Caco-2 (cell line): ENCODE measurements at regions not wholly inside any gene's neighbourhood (a gene's known extent, or its start where the extent isn't known, plus 50 kb on each side); places are given as distances from the start of the nearest gene placed in this dataset.

Experiments used
- BruUV-seq: library from RNA; stranded (reverse); fragments of 400-500 nt; replicated peaks from 2 replicates; lab custom pipeline; 2021; lab: Mats Ljungman, UMichigan
- CTCF ChIA-PET: fragments of 300-600 bp; sonication (Branson Sonifier 250); formaldehyde crosslinking; loops from one replicate; lab custom pipeline; 2022; ENCODE audit warnings: antibody characterized with exemption; lab: Charles Lee
- POLR2A ChIA-PET: fragments of 300-600 bp; sonication (Branson Sonifier 250); formaldehyde crosslinking; loops from one replicate; lab custom pipeline; 2022; ENCODE audit warnings: antibody characterized with exemption; lab: Charles Lee
- DNase-seq, 2 experiments: peaks; one replicate each; pipeline versions ENCODE4 v3.0.0 to v3.0.0-alpha.2; 2020 to 2022
- H3K27me3 ChIP-seq: replicated peaks from 2 replicates; pipeline ENCODE4 v1.6.0; 2011; ENCODE audit warnings: low read length; ENCODE audit not compliant: control insufficient read depth, insufficient read depth
- H3K36me3 ChIP-seq: 2 replicates; pipeline ENCODE4 v1.5.1; 2011; ENCODE audit warnings: low read length; ENCODE audit not compliant: control insufficient read depth, insufficient read depth
- H3K4me1 ChIP-seq: fragments of 250-450 bp; sonication (Bioruptor Pico); 2 replicates; pipeline ENCODE4 v1.5.1; 2020; ENCODE audit warnings: mild to moderate bottlenecking
- H3K4me3 ChIP-seq: 2 replicates; pipeline ENCODE4 v1.5.1; 2011; ENCODE audit warnings: low read depth, mild to moderate bottlenecking, control low read depth, low read length
- H3K9me3 ChIP-seq: fragments of 250-450 bp; sonication (Bioruptor Pico); 2 replicates; pipeline ENCODE4 v1.5.1; 2020; ENCODE audit warnings: mild to moderate bottlenecking, moderate library complexity
- H3K27ac Mint-ChIP-seq: one replicate; pipeline ENCODE4 v1.8.0; 2022; ENCODE audit warnings: mixed read lengths; ENCODE audit not compliant: unreplicated experiment
- H3K27me3 Mint-ChIP-seq: one replicate; pipeline ENCODE4 v1.8.0; 2022; ENCODE audit warnings: mixed read lengths; ENCODE audit not compliant: insufficient read depth, unreplicated experiment
- H3K36me3 Mint-ChIP-seq: one replicate; pipeline ENCODE4 v1.8.0; 2022; ENCODE audit warnings: mild to moderate bottlenecking, mixed read lengths; ENCODE audit not compliant: insufficient read depth, unreplicated experiment
- H3K4me1 Mint-ChIP-seq: one replicate; pipeline ENCODE4 v1.8.0; 2022; ENCODE audit warnings: low read depth, mixed read lengths; ENCODE audit not compliant: unreplicated experiment
- H3K4me3 Mint-ChIP-seq: one replicate; pipeline ENCODE4 v1.8.0; 2022; ENCODE audit warnings: mild to moderate bottlenecking, moderate library complexity, mixed read lengths; ENCODE audit not compliant: unreplicated experiment
- H3K9me3 Mint-ChIP-seq: one replicate; pipeline ENCODE4 v1.8.0; 2022; ENCODE audit warnings: mixed read lengths; ENCODE audit not compliant: unreplicated experiment
- intact Hi-C: fragments of 100-400 bp; cut with micrococcal nuclease; formaldehyde crosslinking; loops from one replicate; pipeline ENCODE4 v1.10.0; 2022; ENCODE audit not compliant: unreplicated experiment
- TF ChIP-seq, protein P1 (sequence below), 2 experiments: fragments of 200-600 bp in 1 of 2; IDR thresholded peaks; 1 replicate in 1 of 2; 2 replicates in 1 of 2; pipeline versions ENCODE4 v1.5.1 to v1.8.0; 2011 to 2022; ENCODE audit warnings: antibody characterized with exemption in 1 of 2, control low read depth in 1 of 2, inconsistent platforms in 1 of 2, low read depth in 1 of 2, low read length in 1 of 2, mild to moderate bottlenecking in 1 of 2, moderate library complexity in 1 of 2; ENCODE audit not compliant: insufficient read depth in 1 of 2, severe bottlenecking in 1 of 2, unreplicated experiment in 1 of 2

DNA sequence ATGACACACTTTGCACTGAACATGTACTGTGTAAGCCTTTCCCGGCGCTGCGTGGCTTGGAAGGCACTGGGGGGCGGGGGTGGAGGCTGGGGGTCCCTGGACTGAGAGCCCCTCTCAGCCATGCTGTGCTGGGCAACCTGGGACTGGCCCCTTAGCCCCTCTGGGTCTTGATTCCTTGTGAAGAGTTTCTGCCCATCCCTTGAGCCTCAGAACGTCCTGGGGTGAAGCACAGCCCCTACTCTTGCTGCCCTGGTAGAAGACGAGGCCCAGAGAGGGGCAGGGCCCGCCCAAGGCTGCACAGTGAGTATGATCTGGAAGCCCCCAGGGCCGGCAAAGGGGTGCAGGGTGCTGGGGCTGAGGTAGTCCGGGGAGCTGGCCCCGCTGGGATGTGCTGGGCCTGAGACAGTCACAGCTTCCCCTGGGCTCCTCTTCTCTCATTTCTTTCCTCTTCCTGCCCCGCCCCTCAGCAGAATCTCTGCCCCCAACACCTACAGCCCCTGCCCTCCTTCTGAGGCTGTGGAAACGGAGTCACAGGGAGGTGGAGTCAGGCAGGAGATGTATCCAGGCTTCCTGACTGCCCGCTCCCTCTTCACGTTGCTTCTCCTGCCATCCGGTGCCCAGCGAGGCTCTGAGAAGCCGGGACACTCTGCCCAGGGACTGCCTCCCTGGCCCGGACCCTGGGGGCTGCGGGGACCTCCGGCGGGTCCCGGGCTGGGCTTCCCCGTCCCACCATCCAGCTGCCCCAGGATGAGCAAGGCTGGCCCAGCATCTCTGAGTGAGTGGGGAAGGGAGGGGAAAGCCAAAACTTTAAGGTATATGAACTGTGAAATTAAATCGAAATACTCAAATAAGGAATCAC lies 60.5 kb downstream of the UNCX start:
- CTCF ChIA-PET, result interaction anchor here (0.6 kb wide), 1 partner anchor 8 kb away, joined by 3 read pairs; no protein-coding TSS in a partner anchor
- intact Hi-C loops, result no loop called here
- peaks cover 4% of the 10 kb centered on the region for H3K27me3 ChIP-seq
- 0 out of 2 replicates have a peak, but pooled peaks cover 5% of the 10 kb centered on the region for H3K4me1 ChIP-seq
- POLR2A ChIA-PET, result no interaction called here
- no peak overlapping the region for H3K4me3 ChIP-seq
- Mint-ChIP-seq H3K27ac (no peak overlapping the region), H3K36me3 (no peaks in the 10 kb centered on the region), H3K4me3 (no peak overlapping the region), H3K4me1 (no peaks in the 10 kb centered on the region), H3K9me3 (no peaks in the 10 kb centered on the region), H3K27me3 (peaks cover 6% of the 10 kb centered on the region)
- no peaks in the 10 kb centered on the region for H3K36me3 ChIP-seq
- BruUV-seq, result no TSS peak
- H3K9me3 ChIP-seq, result no peaks in the 10 kb centered on the region
- DNase-seq, result no peak
- TF ChIP-seq, protein P1, sequence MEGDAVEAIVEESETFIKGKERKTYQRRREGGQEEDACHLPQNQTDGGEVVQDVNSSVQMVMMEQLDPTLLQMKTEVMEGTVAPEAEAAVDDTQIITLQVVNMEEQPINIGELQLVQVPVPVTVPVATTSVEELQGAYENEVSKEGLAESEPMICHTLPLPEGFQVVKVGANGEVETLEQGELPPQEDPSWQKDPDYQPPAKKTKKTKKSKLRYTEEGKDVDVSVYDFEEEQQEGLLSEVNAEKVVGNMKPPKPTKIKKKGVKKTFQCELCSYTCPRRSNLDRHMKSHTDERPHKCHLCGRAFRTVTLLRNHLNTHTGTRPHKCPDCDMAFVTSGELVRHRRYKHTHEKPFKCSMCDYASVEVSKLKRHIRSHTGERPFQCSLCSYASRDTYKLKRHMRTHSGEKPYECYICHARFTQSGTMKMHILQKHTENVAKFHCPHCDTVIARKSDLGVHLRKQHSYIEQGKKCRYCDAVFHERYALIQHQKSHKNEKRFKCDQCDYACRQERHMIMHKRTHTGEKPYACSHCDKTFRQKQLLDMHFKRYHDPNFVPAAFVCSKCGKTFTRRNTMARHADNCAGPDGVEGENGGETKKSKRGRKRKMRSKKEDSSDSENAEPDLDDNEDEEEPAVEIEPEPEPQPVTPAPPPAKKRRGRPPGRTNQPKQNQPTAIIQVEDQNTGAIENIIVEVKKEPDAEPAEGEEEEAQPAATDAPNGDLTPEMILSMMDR (IDR thresholded peaks at IDR 0.05; ENCODE audit: insufficient read depth in 1 of 2, low read depth in 1 of 2, low read length in 1 of 2, severe bottlenecking in 1 of 2, unreplicated experiment in 1 of 2), result no peak

DNA sequence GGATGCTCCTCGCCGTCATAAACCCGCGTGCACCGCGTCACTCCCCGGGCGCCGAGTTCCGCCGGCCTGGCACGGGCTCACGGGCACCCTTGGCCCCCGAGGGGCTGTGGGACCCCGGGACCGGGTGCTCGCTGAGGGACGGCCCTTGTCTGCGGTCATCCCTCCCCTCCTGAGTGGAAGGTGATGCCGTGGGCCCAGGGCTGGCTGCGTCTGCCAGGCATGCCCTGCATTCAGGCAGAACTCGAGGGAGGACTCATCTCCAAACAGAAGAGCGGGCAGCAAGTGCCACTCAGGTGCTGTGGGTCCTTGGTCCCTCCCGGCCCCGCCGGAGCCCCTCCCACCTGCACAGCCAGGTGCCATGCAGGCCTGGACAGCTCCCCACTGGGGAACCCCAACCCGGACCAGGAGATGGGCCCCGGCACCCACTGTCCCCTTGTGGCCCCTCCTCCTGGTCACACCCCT lies 61.3 kb downstream of the UNCX start:
- DNase-seq, result no peak
- Histone ChIP-seq H3K9me3 (no peaks in the 10 kb centered on the region), H3K36me3 (no peaks in the 10 kb centered on the region), H3K4me3 (no peak overlapping the region), H3K27me3 (peaks cover 4% of the 10 kb centered on the region), H3K4me1 (0 out of 2 replicates have a peak, but pooled peaks cover 5% of the 10 kb centered on the region)
- H3K27ac Mint-ChIP-seq, result no peak overlapping the region
- H3K9me3 Mint-ChIP-seq, result no peaks in the 10 kb centered on the region
- BruUV-seq, result no TSS peak
- ChIA-PET POLR2A (no interaction called here), CTCF (no interaction called here)
- no peak overlapping the region for H3K4me3 Mint-ChIP-seq
- TF ChIP-seq, protein P1 (IDR thresholded peaks at IDR 0.05; ENCODE audit: insufficient read depth in 1 of 2, low read depth in 1 of 2, low read length in 1 of 2, severe bottlenecking in 1 of 2, unreplicated experiment in 1 of 2), result no peak
- H3K36me3 Mint-ChIP-seq, result no peaks in the 10 kb centered on the region
- H3K27me3 Mint-ChIP-seq, result peaks cover 6% of the 10 kb centered on the region
- intact Hi-C loops, result no loop called here
- no peaks in the 10 kb centered on the region for H3K4me1 Mint-ChIP-seq

DNA sequence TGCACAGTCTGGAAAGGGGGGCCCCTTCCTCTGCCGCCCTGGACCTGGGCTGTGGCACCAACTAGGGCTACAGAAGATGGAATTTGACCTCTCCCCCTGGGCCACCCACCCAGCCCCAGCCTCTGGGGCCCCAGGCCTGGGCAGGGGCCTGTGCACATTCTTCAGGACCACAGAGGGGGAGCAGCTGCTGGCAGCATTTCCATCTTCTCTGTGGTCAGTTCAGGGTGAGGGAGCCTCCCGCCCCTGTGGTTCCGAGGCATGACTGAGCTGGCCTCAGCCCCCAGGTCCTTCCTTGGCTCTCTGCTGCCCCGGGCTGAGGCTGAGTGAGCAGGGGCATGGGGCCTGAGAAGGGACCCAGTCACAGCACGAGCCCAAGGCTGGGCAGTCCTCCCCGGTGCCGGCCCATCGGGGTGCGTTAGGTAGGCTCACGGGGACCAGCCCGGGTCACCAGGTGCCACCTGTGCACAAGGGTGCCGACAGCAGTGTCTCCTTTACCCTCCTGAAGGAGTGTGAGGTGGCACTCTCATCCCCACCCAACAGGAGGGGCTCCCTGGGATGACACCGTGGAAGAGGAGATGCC lies 63.2 kb downstream of the UNCX start:
- Mint-ChIP-seq H3K27ac (no peak overlapping the region), H3K36me3 (no peaks in the 10 kb centered on the region), H3K4me1 (no peaks in the 10 kb centered on the region), H3K9me3 (no peaks in the 10 kb centered on the region), H3K27me3 (peaks cover 6% of the 10 kb centered on the region), H3K4me3 (no peak overlapping the region)
- no TSS peak for BruUV-seq
- intact Hi-C loops, result no loop called here
- no peaks in the 10 kb centered on the region for H3K36me3 ChIP-seq
- no peaks in the 10 kb centered on the region for H3K4me1 ChIP-seq
- ChIA-PET CTCF (no interaction called here), POLR2A (no interaction called here)
- TF ChIP-seq, protein P1 (IDR thresholded peaks at IDR 0.05; ENCODE audit: insufficient read depth in 1 of 2, low read depth in 1 of 2, low read length in 1 of 2, severe bottlenecking in 1 of 2, unreplicated experiment in 1 of 2), result no peak
- H3K27me3 ChIP-seq, result peaks cover 1% of the 10 kb centered on the region
- no peak for DNase-seq
- no peaks in the 10 kb centered on the region for H3K9me3 ChIP-seq
- H3K4me3 ChIP-seq, result no peak overlapping the region
